ENCODE measurements at regions not wholly inside any gene's neighbourhood (a gene's known extent, or its start where the extent isn't known, plus 50 kb on each side); places are given as distances from the start of the nearest gene placed in this dataset.
A peak's percentile ranks its signal among the peaks of the same experiment; 100 is the strongest.

DNA sequence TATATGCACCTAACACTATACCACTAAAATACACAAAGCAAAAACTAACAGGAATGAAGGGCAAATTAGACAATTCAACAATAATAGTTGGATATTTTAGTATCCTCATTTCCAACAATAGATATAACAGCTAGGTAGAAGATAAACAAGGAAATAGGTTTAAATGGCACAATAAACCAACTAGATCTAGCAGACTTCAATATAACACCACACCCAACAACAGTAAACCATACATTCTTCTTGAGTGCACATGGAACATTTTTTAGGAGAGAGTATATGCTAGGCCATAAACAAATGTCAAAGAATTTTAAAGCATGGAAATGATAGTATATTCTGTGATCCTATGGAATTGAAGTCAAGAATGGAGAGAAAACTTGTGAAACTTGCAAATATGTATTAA is 138.4 kb downstream of the NDUFA10 start:
- no peak for DNase-seq (ENCODE audit: extremely low spot score)
- ChIA-PET POLR2A (no interaction called here), CTCF (no interaction called here)
- TF ChIP-seq, protein P1, sequence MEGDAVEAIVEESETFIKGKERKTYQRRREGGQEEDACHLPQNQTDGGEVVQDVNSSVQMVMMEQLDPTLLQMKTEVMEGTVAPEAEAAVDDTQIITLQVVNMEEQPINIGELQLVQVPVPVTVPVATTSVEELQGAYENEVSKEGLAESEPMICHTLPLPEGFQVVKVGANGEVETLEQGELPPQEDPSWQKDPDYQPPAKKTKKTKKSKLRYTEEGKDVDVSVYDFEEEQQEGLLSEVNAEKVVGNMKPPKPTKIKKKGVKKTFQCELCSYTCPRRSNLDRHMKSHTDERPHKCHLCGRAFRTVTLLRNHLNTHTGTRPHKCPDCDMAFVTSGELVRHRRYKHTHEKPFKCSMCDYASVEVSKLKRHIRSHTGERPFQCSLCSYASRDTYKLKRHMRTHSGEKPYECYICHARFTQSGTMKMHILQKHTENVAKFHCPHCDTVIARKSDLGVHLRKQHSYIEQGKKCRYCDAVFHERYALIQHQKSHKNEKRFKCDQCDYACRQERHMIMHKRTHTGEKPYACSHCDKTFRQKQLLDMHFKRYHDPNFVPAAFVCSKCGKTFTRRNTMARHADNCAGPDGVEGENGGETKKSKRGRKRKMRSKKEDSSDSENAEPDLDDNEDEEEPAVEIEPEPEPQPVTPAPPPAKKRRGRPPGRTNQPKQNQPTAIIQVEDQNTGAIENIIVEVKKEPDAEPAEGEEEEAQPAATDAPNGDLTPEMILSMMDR (IDR thresholded peaks at IDR 0.05; ENCODE audit: control extremely low read depth, extremely low read depth, low read depth, missing control alignments): no peak

DNA sequence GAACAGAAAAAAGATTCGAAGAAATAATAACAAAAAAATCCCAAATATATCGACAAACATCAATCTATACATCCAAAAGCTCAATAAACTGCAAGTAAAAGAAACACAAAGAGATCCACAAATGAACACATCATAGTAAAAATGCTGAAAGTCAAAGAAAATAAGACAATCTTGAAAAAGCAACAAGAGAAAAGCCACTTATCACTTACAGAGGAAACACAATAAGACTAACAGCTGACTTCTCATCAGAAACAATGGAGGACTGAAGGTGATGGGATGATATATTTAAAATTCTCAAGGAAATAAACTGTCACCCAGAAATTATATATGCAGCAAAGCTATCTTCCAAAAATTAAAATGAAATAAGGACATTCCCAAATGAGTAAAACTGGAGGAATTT is 140.3 kb downstream of the NDUFA10 start:
- POLR2A ChIA-PET: no interaction called here
- CTCF ChIA-PET: interaction anchor here (1.4 to 1.6 kb wide), 2 partner anchors 8 to 49 kb away, joined by 3 to 5 read pairs; no protein-coding TSS in a partner anchor
- DNase-seq (ENCODE audit: extremely low spot score): no peak
- TF ChIP-seq, protein P1 (IDR thresholded peaks at IDR 0.05; ENCODE audit: control extremely low read depth, extremely low read depth, low read depth, missing control alignments): no peak

DNA sequence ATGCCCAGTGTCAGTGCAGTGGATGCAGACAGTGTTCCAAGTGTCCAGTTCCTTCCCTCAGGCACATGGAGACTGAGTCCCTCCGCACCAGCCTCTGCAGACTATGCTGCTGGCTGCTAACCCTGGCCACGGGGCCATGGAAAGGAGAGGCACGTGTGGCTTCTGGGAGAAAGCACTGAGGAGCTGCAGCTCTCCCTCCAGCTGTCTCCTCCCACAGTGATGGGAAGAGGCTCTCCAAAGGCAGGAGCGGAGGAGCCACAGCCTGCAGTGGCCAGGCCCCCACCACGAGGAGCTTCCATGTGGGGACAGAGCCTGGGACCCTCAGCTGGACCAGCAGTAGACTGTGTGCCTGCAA is 141.1 kb downstream of the NDUFA10 start:
- ChIA-PET CTCF (interaction anchor here (1.5 kb wide), 1 partner anchor 444 kb away, joined by 3 read pairs; no protein-coding TSS in a partner anchor), POLR2A (no interaction called here)
- TF ChIP-seq, protein P1 (IDR thresholded peaks at IDR 0.05; ENCODE audit: control extremely low read depth, extremely low read depth, low read depth, missing control alignments): no peak
- no peak for DNase-seq (ENCODE audit: extremely low spot score)

DNA sequence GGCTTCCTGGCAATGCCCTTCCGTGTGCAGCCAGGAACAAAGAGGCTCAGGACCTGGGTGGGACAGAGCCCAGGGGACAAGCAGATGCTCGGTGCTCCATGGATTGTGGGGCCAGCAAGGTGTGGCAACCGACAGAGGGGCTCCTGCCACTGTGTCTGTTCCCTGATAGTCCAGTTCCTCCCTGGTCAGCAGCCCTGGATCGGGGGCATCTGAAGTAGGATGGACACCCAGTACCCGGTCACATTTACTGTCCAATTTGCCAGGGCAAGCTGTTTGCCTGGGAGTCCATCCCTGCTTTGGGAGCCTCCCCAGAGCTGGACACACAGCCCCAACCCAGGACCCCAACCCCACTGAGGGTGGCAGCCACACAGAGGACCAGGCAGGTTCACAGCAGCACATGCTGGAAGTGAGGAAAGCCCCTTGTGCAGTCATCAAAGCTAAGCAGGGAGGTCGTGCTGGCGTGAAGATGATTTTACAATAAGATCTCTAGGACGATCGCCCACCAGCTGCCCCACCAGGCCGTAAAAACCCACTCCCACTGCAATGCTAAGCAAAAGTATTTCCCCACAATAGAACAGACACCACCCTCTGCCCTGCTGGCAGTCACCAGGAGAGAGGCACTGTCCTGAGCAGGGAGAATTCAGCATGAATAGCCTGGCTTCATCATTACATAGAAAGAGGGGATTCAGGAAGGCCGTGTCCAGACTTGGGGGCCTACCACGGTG is 141.7 kb downstream of the NDUFA10 start:
- DNase-seq (ENCODE audit: extremely low spot score): no peak
- POLR2A ChIA-PET: no interaction called here
- CTCF ChIA-PET: interaction anchor here (1.5 kb wide), 1 partner anchor 443 kb away, joined by 3 read pairs; no protein-coding TSS in a partner anchor
- TF ChIP-seq, protein P1 (IDR thresholded peaks at IDR 0.05; ENCODE audit: control extremely low read depth, extremely low read depth, low read depth, missing control alignments): no peak

DNA sequence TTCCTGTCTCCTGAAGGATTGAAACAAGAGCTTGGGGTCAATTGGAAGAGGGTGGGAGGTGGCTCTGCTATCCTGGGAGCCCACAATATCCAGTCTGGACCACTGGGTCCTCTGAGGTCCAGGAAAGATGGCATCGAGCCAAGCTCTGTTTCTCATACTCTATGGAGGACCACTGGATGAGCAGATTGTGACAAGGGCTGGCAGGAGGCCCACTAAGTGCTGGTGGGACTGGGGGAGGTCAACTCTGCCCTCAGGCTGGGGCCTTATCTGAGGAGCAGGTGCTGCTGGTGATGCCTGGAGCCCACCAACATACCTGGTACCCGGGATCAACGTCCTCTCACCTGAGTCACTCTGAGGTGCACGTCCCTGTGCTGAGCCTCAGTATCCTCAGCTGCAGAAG is 142.4 kb downstream of the NDUFA10 start:
- DNase-seq (ENCODE audit: extremely low spot score): no peak
- TF ChIP-seq, protein P1 (IDR thresholded peaks at IDR 0.05; ENCODE audit: control extremely low read depth, extremely low read depth, low read depth, missing control alignments): no peak
- CTCF ChIA-PET: interaction anchor here (0.7 to 1.2 kb wide), 4 partner anchors 12 to 852 kb away, joined by 3 to 4 read pairs (median 3); no protein-coding TSS in a partner anchor
- POLR2A ChIA-PET: no interaction called here

DNA sequence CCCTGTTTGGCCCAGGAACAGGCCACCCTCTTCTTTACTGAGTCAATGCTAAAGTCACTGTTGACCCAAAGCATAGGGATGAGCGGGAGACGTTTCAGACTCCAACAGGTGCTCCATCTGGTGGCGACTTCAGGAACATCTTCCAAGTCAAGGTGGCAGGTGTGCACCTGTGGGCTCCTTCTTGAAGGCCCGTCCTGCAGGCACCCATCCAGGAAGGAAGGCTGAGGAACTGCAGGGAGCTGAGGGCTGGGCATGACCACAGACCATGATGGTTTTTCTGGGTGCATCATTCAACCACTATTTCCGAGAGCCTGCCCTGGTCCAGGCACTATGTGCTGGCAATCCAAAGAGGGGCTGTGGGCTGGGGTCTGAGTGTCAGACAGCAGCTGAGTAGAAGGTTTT is 142.8 kb downstream of the NDUFA10 start:
- ChIA-PET POLR2A (no interaction called here), CTCF (interaction anchor here (0.7 to 1.2 kb wide), 4 partner anchors 13 to 851 kb away, joined by 3 to 4 read pairs (median 3); no protein-coding TSS in a partner anchor)
- TF ChIP-seq, protein P1 (IDR thresholded peaks at IDR 0.05; ENCODE audit: control extremely low read depth, extremely low read depth, low read depth, missing control alignments): peak; percentile 43
- DNase-seq (ENCODE audit: extremely low spot score): peak; percentile 57

Measured in GM10248 (cell line).